ENCODE measurements at regions not wholly inside any gene's neighbourhood (a gene's known extent, or its start where the extent isn't known, plus 50 kb on each side); places are given as distances from the start of the nearest gene placed in this dataset.

DNA sequence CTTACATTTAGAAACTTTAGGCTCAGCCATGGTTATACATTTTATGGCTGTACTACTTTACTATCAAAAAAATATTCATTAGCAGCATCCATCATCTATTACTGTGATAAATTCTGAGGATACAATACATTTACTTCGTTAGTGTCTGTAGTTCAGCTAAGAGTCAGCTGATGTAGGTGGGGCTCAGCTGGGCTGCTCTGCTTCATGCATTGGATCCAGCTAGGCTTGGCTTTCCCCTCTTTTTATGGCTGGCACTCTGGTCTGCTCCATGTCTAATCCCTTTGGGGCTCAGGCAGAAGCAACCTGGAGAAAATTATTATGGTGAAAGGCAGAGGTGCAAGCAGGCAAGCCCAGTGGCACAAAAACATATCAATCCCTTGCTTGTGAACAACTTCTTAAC is 930.1 kb upstream of the NR2F2 start:
- no peaks in the 10 kb centered on the region for H3K27me3 Mint-ChIP-seq (ENCODE audit: unreplicated experiment)

DNA sequence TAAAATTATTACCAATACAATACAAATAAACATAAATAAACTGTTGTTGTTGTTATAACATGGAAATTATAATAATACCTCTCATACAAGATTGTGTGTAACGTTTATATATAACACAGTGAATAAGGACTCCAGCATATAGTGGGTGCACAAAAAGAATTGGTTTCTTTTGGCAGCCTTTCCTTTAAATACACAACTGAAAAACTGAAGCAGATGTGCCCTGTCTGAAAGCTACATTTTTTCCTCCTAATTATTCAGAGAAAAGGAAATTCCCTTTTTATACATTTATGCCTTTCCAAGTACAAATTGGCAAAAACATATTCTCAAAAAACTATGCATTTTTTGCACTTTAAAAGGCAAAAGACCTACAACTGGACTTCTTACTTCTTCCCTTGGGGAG is 928.9 kb upstream of the NR2F2 start:
- Mint-ChIP-seq H3K27ac (ENCODE audit: unreplicated experiment) (no peak overlapping the region), H3K27me3 (ENCODE audit: unreplicated experiment) (no peaks in the 10 kb centered on the region), H3K36me3 (ENCODE audit: unreplicated experiment) (no peaks in the 10 kb centered on the region), H3K4me3 (ENCODE audit: unreplicated experiment) (no peak overlapping the region), H3K4me1 (ENCODE audit: low read depth, unreplicated experiment) (no peaks in the 10 kb centered on the region), H3K9me3 (ENCODE audit: unreplicated experiment) (peaks cover 2% of the 10 kb centered on the region)
- no peak for DNase-seq
- TF ChIP-seq, protein P1, sequence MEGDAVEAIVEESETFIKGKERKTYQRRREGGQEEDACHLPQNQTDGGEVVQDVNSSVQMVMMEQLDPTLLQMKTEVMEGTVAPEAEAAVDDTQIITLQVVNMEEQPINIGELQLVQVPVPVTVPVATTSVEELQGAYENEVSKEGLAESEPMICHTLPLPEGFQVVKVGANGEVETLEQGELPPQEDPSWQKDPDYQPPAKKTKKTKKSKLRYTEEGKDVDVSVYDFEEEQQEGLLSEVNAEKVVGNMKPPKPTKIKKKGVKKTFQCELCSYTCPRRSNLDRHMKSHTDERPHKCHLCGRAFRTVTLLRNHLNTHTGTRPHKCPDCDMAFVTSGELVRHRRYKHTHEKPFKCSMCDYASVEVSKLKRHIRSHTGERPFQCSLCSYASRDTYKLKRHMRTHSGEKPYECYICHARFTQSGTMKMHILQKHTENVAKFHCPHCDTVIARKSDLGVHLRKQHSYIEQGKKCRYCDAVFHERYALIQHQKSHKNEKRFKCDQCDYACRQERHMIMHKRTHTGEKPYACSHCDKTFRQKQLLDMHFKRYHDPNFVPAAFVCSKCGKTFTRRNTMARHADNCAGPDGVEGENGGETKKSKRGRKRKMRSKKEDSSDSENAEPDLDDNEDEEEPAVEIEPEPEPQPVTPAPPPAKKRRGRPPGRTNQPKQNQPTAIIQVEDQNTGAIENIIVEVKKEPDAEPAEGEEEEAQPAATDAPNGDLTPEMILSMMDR (IDR thresholded peaks at IDR 0.05; ENCODE audit: partially characterized antibody, unreplicated experiment) = no peak

More for the DNA sequence above, 930.1 kb upstream of the NR2F2 start:
- no peak overlapping the region for H3K27ac Mint-ChIP-seq (ENCODE audit: unreplicated experiment)
- H3K4me1 Mint-ChIP-seq (ENCODE audit: low read depth, unreplicated experiment) = no peaks in the 10 kb centered on the region
- H3K9me3 Mint-ChIP-seq (ENCODE audit: unreplicated experiment) = peaks cover 2% of the 10 kb centered on the region
- TF ChIP-seq, protein P1 (IDR thresholded peaks at IDR 0.05; ENCODE audit: partially characterized antibody, unreplicated experiment) = no peak
- DNase-seq = no peak
- no peak overlapping the region for H3K4me3 Mint-ChIP-seq (ENCODE audit: unreplicated experiment)
- H3K36me3 Mint-ChIP-seq (ENCODE audit: unreplicated experiment) = no peaks in the 10 kb centered on the region

DNA sequence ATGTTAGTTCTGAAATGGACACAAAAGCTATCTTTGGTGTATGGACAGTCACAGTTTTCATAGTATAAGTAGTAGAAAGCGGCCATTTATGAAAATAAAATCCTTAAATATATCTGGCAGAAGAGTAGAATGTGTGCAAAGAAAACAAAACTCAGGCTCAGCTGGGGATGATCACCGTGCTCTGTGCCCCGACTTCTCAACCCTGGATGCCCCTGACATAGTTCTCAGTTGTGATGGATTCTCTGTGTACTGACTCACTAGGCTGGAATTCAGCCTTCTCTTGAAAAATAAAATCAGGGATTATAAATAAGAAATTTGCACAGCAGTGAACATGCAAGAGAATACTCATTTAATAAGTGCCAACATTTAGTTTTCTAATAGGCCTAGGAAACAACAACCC is 925.1 kb upstream of the NR2F2 start:
- TF ChIP-seq, protein P1 (IDR thresholded peaks at IDR 0.05; ENCODE audit: partially characterized antibody, unreplicated experiment) = no peak
- Mint-ChIP-seq H3K36me3 (ENCODE audit: unreplicated experiment) (no peaks in the 10 kb centered on the region), H3K27ac (ENCODE audit: unreplicated experiment) (no peak overlapping the region), H3K9me3 (ENCODE audit: unreplicated experiment) (no peaks in the 10 kb centered on the region), H3K4me1 (ENCODE audit: low read depth, unreplicated experiment) (no peaks in the 10 kb centered on the region), H3K27me3 (ENCODE audit: unreplicated experiment) (no peaks in the 10 kb centered on the region), H3K4me3 (ENCODE audit: unreplicated experiment) (no peak overlapping the region)
- no peak for DNase-seq

DNA sequence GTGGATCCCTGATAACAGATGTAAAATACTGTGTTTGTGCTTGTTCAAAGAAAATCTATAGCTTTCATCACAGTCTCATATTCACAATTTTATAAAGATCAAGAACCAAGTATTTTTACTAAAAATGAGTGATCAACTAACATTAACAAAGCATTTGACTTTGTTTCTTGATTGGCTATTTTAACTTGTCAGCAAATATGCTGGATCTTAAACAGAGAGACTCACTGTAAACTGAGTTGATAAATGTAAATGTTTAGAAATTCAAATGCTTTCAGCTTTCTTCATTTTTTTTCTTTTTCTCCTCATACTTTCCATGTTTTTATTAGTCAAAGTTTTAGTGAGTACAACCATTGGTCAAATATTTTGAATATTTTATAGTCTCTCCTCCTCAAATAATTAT is 923.0 kb upstream of the NR2F2 start:
- H3K27ac Mint-ChIP-seq (ENCODE audit: unreplicated experiment) = no peak overlapping the region
- H3K36me3 Mint-ChIP-seq (ENCODE audit: unreplicated experiment) = no peaks in the 10 kb centered on the region
- H3K27me3 Mint-ChIP-seq (ENCODE audit: unreplicated experiment) = no peaks in the 10 kb centered on the region
- H3K4me3 Mint-ChIP-seq (ENCODE audit: unreplicated experiment) = no peak overlapping the region
- no peaks in the 10 kb centered on the region for H3K9me3 Mint-ChIP-seq (ENCODE audit: unreplicated experiment)
- TF ChIP-seq, protein P1 (IDR thresholded peaks at IDR 0.05; ENCODE audit: partially characterized antibody, unreplicated experiment) = no peak
- no peak for DNase-seq
- no peaks in the 10 kb centered on the region for H3K4me1 Mint-ChIP-seq (ENCODE audit: low read depth, unreplicated experiment)

DNA sequence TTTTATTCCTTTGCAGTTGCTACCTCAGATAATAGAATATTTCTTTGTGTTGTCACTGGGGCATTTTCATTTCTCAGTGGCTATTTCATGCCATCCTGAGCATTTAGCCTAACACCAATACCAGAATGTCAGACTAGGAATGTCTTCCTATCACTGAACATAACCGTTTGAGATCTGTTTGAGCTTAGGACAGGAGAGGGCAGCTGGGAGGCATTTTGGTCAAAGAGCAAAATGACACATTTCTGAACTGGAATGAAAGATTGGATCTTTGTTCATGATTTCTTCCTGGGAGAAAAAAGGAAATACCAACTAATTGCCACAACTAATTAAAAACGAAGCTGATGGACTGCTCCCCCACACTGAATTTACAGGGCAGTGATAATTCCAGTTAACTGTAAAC is 921.3 kb upstream of the NR2F2 start:
- TF ChIP-seq, protein P1 (IDR thresholded peaks at IDR 0.05; ENCODE audit: partially characterized antibody, unreplicated experiment) = no peak
- H3K4me1 Mint-ChIP-seq (ENCODE audit: low read depth, unreplicated experiment) = no peaks in the 10 kb centered on the region
- H3K27me3 Mint-ChIP-seq (ENCODE audit: unreplicated experiment) = no peaks in the 10 kb centered on the region
- no peak overlapping the region for H3K4me3 Mint-ChIP-seq (ENCODE audit: unreplicated experiment)
- no peaks in the 10 kb centered on the region for H3K36me3 Mint-ChIP-seq (ENCODE audit: unreplicated experiment)
- DNase-seq = no peak
- H3K27ac Mint-ChIP-seq (ENCODE audit: unreplicated experiment) = no peak overlapping the region
- H3K9me3 Mint-ChIP-seq (ENCODE audit: unreplicated experiment) = no peaks in the 10 kb centered on the region

Data from glutamatergic neuron (in vitro differentiated cells).